GM21825 (cell line): ENCODE measurements at regions not wholly inside any gene's neighbourhood (a gene's known extent, or its start where the extent isn't known, plus 50 kb on each side); places are given as distances from the start of the nearest gene placed in this dataset.

Source experiments
- ATAC-seq: cut with Tn5 transposase; IDR thresholded peaks from one replicate; pipeline ENCODE4 v1.9.1; 2021; ENCODE audit warnings: mild to moderate bottlenecking, moderate library complexity; ENCODE audit not compliant: unreplicated experiment

DNA sequence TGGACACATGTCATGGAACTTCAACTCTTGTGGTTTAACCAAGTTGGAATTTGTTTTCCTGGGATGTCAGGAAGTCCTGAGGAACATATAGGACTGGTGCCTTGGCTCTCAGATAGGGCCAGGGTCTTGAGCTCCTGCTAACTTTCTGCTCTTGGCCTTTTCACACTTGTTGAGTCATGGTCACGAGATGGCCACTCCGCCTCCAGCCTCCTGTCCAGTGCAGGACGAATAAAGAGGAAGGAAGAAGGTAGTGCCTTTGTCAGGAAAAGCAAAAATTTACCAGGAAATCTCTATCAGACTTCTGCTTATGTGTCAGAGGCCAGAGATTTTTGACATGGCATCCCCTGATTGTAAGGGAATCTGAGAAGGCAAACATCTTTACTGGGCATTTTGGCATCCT, 89.1 kb upstream of the ARHGAP20 start:
- ATAC-seq = no peak

DNA sequence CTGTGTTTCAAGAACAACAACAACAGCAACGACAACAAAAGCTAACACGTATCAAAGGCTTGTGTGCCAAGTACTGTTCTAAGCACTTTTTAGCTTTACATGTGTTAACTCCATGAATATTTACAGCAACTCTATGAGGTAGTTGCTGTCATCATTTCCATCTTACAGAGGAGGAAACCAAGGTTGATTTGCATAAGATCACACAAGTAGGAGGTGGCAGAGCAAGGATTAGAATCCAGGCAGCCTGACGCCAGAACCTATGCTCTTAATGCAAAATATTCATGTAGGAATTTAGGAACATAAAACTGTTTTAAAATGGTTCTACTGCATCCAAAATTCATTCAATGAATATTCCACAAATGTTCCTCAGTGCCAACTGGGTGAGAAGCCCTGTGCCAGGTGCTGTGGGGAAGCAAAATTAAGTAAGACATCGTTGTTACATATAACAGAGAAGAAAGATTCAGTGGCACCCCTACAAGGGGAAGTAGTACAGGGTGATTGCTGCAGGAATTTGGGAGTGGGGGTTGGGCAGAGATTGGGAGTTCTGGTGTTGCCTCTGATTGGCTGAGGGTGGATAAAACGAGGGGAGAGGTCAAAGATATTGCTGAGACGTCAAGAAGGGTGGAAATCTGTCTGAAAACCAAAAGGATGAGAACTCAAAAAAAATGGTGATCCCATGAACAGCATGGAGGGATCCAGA, 86.1 kb upstream of the ARHGAP20 start:
- no peak for ATAC-seq

GRCh38 chr11:110797453-110797852, 85.2 kb upstream of the ARHGAP20 start:
- ATAC-seq = peak; percentile 95

GRCh38 chr11:110795112-110795624, 82.9 kb upstream of the ARHGAP20 start:
- no peak for ATAC-seq

GRCh38 chr11:110793556-110793955, 81.3 kb upstream of the ARHGAP20 start:
- ATAC-seq = no peak

GRCh38 chr11:110791621-110792020, 79.4 kb upstream of the ARHGAP20 start:
- ATAC-seq = no peak

GRCh38 chr11:110787680-110788079, 75.4 kb upstream of the ARHGAP20 start:
- no peak for ATAC-seq

- ATAC-seq = no peak
Observed at GRCh38 chr11:110786226-110786902, 74.1 kb upstream of the ARHGAP20 start.

GRCh38 chr11:110785398-110785797, 73.2 kb upstream of the ARHGAP20 start:
- ATAC-seq = no peak

DNA sequence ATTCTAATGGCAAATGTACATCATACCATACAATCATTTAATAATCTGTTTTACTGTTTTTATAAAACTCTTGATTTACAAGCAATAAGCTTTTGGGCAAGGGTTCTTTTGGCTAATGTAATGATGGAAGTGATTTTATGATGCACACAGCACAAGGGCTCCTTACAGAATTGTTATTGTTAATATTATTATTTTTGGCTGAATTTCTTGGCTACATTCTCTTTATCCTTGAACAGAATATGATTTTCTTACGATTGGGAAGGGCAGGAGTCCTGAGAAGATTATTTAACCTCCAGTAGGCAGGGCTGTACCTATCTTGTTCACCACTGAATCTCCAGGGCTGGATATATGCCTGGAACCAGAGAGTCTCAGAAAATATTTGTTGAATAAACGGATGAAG, 70.4 kb upstream of the ARHGAP20 start:
- no peak for ATAC-seq

DNA sequence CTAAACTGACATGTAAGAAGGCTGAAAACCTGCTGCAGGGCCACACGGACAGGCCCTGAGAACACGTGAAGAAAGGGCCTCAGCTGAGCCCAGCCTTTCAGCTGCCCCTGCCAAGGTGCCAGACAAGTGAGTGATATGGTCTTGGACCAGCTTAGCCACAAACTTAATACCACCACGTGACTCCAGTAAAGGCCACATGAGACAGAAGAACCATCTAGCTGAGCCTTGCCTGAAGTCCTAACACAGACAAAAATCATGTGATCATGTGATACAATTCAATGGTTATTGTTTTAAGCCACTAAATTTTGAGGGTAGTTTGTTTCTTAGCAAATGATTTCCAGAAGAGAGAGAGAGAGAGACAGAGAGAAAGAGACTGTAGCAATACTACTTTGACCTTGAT, 66.9 kb upstream of the ARHGAP20 start:
- no peak for ATAC-seq

DNA sequence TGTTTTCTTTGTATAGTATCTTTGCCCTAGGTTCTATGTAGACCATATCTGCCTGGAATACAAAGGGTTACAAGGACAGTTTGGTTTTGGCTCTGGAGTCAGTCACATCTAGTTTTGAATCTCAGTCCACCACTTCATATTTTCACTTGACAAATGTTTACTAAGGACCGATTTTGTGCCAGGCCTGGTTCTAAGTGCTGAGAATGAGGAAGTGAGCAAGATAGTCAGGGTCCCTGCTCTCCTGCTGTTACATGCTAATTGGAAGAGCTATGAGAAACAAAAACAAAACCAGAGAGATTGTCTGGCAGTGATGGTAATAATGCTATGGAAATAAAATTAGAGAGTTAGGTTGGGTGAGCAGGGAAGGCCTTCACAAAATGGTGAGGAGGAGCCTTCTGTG, 66.1 kb upstream of the ARHGAP20 start:
- no peak for ATAC-seq

DNA sequence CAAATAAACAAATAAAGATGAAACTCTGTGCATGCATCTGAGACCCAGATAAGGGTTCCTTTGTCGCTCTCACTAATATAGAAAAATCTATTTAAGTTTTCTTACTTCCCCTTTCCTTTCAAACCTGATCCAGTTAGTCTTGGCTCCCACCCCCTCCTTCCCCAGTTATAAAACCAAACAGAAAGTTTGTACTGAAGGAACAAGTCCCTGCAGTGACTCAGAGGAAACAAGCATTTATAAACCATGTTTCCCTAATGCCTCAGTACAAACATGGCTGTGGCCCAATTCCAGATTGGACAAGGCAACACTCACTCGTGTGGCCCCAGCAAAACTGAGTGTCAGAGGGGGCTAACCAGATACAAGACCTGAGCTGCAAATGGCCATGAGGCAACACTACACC, 65.5 kb upstream of the ARHGAP20 start:
- no peak for ATAC-seq

DNA sequence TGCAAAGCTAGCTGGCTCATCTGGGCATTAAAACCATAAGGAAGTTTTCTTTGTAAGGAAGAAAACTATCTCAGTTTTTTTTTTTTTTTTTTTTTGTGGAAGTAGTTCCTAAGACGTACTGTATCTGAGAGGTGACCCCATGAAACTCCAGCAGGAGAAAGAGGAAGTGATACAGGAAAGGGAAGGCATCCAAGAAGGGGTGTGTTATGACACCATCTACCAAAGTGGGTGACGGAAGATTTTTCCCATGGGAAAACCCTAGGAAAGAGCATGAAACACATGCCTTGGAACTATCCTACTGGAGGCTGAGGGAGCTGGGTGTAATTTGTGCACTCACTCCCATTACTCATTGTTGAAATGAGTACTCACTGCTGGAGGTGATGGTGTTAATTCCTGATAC, 63.8 kb upstream of the ARHGAP20 start:
- ATAC-seq = no peak

- no peak for ATAC-seq
Observed at GRCh38 chr11:110774138-110775014, 62.1 kb upstream of the ARHGAP20 start.

- no peak for ATAC-seq
Observed at GRCh38 chr11:110773442-110773841, 61.2 kb upstream of the ARHGAP20 start.

DNA sequence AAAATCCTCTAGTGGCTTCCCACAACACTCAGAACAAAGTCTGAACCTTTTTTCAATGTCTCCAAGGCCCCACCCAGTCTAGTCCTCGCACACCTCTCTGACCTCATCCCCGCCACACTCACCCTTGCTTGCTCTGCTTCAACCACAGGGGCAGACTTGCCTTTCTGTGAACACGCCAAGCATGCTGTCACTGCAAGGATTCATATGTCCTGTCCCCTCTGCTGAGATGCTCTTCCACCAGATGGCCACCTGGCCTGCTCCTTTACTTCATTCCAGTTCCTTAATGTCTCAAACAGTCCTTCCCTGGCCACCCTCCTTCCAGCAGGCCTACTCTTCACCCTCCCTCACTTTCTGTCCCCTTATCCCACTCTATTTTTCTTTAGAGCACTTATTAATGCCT, 60.6 kb upstream of the ARHGAP20 start:
- no peak for ATAC-seq

DNA sequence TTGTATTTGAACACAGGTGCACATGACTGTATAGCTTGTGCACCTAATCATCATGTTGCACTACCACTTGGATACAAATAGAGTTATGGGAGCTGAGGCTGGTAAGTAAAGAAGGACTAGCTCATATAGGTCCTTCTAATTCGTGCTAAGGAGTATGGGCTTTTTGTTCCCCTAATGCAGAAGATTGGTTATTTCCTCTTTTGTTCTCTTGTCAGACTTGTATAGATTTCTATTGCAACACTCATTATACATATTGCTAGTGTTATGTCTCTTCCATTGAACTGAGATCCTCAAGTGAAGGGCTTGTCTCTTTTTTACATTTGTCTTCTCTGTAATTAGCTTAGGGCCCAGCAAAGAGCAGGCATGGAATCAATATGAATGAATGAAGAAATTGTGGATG, 54.1 kb upstream of the ARHGAP20 start:
- ATAC-seq = no peak

GRCh38 chr11:110764485-110764884, 52.2 kb upstream of the ARHGAP20 start:
- ATAC-seq = no peak

DNA sequence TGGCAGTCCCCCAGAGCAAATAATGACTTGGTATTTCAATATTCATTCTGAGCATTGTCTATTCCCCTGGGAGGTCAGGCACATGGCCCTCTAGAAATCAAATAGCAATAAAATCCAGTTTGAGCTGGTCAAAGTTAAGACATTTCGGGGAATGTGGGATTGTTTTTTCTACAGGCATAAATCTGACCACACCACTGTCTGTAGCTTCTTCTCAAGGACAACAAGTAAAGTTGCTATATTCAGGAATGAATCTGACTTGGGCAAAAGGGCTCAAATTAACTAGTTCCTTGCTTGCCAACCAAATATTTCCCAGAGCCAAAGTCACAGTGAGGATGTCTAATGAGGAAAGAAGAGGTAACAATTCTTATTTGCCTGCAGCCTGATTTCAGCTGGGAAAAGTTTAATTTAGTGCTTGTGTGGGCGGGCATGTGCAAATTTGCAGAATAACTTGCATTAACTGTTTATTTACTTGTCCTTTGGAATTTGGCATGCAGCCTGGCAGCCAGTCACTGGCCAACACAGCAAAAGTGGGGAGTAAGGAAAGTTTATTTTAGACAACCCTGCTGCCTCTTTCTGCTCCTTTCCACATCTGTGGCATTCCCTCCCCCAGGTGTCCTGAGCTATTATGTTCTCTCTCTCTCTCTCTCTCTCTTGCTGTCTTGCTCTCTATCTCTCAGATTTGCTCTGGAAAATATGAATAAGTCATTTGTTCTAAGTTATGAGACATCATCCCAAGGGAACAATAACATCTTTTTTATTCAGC, 51.2 kb upstream of the ARHGAP20 start:
- no peak for ATAC-seq

DNA sequence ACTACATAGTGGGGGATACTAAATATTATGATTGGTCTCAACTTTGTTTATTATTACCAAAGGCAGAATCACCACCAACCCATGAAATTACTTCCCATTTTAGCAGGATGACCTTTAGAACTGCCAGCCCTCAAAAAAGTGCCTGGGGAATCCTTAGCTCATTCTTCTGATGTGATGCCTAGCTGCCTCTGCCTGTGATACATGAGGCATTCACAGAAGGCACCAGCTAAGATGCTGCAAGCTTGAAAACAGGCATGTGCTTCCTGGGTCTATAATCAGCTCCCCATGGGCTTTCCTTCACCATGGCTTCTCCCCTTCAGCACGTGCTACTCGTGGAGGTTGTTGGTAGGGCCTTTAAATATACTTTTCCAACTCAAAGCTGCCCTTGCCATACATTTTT, 50.4 kb upstream of the ARHGAP20 start:
- no peak for ATAC-seq
